ENCODE measurements at regions not wholly inside any gene's neighbourhood (a gene's known extent, or its start where the extent isn't known, plus 50 kb on each side); places are given as distances from the start of the nearest gene placed in this dataset.

GRCh38 chr9:15007698-15008097 lies 97.5 kb upstream of the FREM1 start:
- no peaks in the 10 kb centered on the region for H3K36me3 ChIP-seq (replicated peaks in 1 of 2; ENCODE audit: control insufficient read depth in 1 of 2, insufficient read depth in 2 of 2, low read length in 2 of 2)
- TF ChIP-seq HIVEP1 (CRISPR knock-in tag; IDR thresholded peaks at IDR 0.05): no peak
- no peak for TF ChIP-seq ISX (CRISPR knock-in tag; conservative IDR thresholded peaks at IDR 0.05)
- DNase-seq (ENCODE audit: low spot score) (no peak), FAIRE-seq (no peak), ATAC-seq (no peak)
- H4K20me1 ChIP-seq (ENCODE audit: insufficient read depth, low read length): no peaks in the 10 kb centered on the region
- no peak overlapping the region for H3K27ac ChIP-seq (ENCODE audit: extremely low read length, insufficient read depth, low read length)
- H3K79me2 ChIP-seq (ENCODE audit: insufficient read depth, low read length): no peaks in the 10 kb centered on the region
- H3K27me3 ChIP-seq (ENCODE audit: control insufficient read depth in 1 of 2, insufficient read depth in 2 of 2, low read length in 2 of 2): peaks cover 0 to under 1% of the 10 kb centered on the region in 2 experiments; a peak in 2 of 5 replicates
- CTCF ChIA-PET (ENCODE audit: low intra/inter-chr PET ratio, low total read pairs): no interaction called here
- WGBS (ENCODE audit: low lambda C conversion rate): 0% methylated on average over 1 of the region's 1 CpG
- no peaks in the 10 kb centered on the region for H3K9me3 ChIP-seq (ENCODE audit: low read length)
- intact Hi-C loops (cut with micrococcal nuclease; ENCODE audit: unreplicated experiment): no loop called here
- BruUV-seq (replicated peaks): no TSS peak
- H2AFZ ChIP-seq (ENCODE audit: low read length): no peak overlapping the region
- H3K4me2 ChIP-seq (ENCODE audit: low read depth, low read length): no peak overlapping the region
- no peak overlapping the region for H3K4me3 ChIP-seq (replicated peaks in 1 of 3; ENCODE audit: insufficient read depth in 1 of 3, low read depth in 2 of 3, low read length in 3 of 3)
- POLR2A ChIA-PET: no interaction called here
- no peaks in the 10 kb centered on the region for H3K4me1 ChIP-seq (ENCODE audit: insufficient read depth, low read length)
- in situ Hi-C loops (cut with HindIII; ENCODE audit: extremely low pct_ligation_motif_present, low pct_unique_long_range_greater_than_20kb): no loop called here
- no peak overlapping the region for H3K9ac ChIP-seq (ENCODE audit: insufficient read depth, low read depth, low read length)

DNA sequence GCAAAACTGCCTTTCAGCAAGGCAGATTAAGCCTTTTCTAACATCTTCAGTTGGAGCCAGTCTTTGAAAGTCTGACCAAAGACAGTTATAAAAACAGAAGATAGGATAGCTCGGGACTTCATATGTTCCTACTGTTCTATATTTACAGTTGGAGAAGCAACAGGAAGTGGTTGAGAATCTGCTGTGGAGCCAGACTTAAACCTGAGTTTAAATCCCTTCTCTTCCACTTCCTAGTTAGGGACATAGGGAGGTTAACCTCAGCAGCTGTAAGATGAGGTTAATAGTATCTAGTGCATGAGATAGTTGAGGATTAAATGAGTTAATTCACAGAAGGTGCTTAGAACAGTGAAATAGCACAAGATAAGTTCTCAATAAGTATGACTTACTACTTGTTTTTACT lies 84.5 kb upstream of the FREM1 start:
- no peak for TF ChIP-seq ZSCAN9 (CRISPR knock-in tag; IDR thresholded peaks at IDR 0.05; ENCODE audit: borderline replicate concordance)
- no peak for TF ChIP-seq WIZ (CRISPR knock-in tag; IDR thresholded peaks at IDR 0.05)
- TF ChIP-seq, protein P1, sequence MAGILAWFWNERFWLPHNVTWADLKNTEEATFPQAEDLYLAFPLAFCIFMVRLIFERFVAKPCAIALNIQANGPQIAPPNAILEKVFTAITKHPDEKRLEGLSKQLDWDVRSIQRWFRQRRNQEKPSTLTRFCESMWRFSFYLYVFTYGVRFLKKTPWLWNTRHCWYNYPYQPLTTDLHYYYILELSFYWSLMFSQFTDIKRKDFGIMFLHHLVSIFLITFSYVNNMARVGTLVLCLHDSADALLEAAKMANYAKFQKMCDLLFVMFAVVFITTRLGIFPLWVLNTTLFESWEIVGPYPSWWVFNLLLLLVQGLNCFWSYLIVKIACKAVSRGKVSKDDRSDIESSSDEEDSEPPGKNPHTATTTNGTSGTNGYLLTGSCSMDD (CRISPR knock-in tag; IDR thresholded peaks at IDR 0.05): no peak
- TF ChIP-seq POLR2A (IDR thresholded peaks at IDR 0.05; ENCODE audit: insufficient read depth in 1 of 2, low read depth in 2 of 2, low read length in 2 of 2): no peak
- TF ChIP-seq TRAFD1 (CRISPR knock-in tag; IDR thresholded peaks at IDR 0.05; ENCODE audit: borderline replicate concordance): no peak
- H3K9me3 ChIP-seq (ENCODE audit: low read length): no peaks in the 10 kb centered on the region
- POLR2A ChIA-PET: no interaction called here
- no peak overlapping the region for H3K4me3 ChIP-seq (replicated peaks in 1 of 3; ENCODE audit: insufficient read depth in 1 of 3, low read depth in 2 of 3, low read length in 3 of 3)
- H3K27me3 ChIP-seq (ENCODE audit: control insufficient read depth in 1 of 2, insufficient read depth in 2 of 2, low read length in 2 of 2): peaks cover 0 to 11% of the 10 kb centered on the region in 2 experiments; a peak in 2 of 5 replicates
- H3K9ac ChIP-seq (ENCODE audit: insufficient read depth, low read depth, low read length): no peak overlapping the region
- no TSS peak for BruUV-seq (replicated peaks)
- WGBS (ENCODE audit: low lambda C conversion rate): 0% methylated on average over 1 of the region's 1 CpG
- in situ Hi-C loops (cut with HindIII; ENCODE audit: extremely low pct_ligation_motif_present, low pct_unique_long_range_greater_than_20kb): no loop called here
- peaks cover 10% of the 10 kb centered on the region for H3K4me1 ChIP-seq (ENCODE audit: insufficient read depth, low read length)
- ATAC-seq (no peak), FAIRE-seq (no peak), DNase-seq (ENCODE audit: low spot score) (no peak)
- intact Hi-C loops (cut with micrococcal nuclease; ENCODE audit: unreplicated experiment): no loop called here
- H3K27ac ChIP-seq (ENCODE audit: extremely low read length, insufficient read depth, low read length): no peak overlapping the region
- no peaks in the 10 kb centered on the region for H4K20me1 ChIP-seq (ENCODE audit: insufficient read depth, low read length)
- H2AFZ ChIP-seq (ENCODE audit: low read length): no peak overlapping the region
- CTCF ChIA-PET (ENCODE audit: low intra/inter-chr PET ratio, low total read pairs): no interaction called here
- no peaks in the 10 kb centered on the region for H3K79me2 ChIP-seq (ENCODE audit: insufficient read depth, low read length)
- no peak overlapping the region for H3K4me2 ChIP-seq (ENCODE audit: low read depth, low read length)
- H3K36me3 ChIP-seq (replicated peaks in 1 of 2; ENCODE audit: control insufficient read depth in 1 of 2, insufficient read depth in 2 of 2, low read length in 2 of 2): no peaks in the 10 kb centered on the region

All from HepG2 (cell line).